ENCODE measurements at regions not wholly inside any gene's neighbourhood (a gene's known extent, or its start where the extent isn't known, plus 50 kb on each side); places are given as distances from the start of the nearest gene placed in this dataset.

DNA sequence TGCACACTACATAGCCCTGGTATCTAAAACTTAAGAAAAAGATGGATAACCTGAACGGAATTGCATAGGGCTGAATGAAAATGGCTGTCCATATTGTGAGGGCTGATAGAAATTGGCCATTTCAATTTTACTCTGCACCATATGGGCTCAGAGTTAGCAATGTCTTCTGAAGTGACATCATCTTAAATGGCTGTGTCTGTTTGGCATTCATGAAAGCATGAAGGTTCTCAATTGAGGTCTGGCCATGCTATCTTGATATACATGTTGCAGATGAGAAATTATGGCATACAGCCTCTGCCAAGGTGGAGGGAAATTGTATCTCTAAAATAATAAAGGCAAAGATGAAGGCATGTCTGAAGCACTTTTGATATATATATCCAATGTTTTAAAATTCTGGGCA is 226.0 kb upstream of the PDE3A start:
- peak; percentile 87 for ATAC-seq
- TF ChIP-seq, protein P1, sequence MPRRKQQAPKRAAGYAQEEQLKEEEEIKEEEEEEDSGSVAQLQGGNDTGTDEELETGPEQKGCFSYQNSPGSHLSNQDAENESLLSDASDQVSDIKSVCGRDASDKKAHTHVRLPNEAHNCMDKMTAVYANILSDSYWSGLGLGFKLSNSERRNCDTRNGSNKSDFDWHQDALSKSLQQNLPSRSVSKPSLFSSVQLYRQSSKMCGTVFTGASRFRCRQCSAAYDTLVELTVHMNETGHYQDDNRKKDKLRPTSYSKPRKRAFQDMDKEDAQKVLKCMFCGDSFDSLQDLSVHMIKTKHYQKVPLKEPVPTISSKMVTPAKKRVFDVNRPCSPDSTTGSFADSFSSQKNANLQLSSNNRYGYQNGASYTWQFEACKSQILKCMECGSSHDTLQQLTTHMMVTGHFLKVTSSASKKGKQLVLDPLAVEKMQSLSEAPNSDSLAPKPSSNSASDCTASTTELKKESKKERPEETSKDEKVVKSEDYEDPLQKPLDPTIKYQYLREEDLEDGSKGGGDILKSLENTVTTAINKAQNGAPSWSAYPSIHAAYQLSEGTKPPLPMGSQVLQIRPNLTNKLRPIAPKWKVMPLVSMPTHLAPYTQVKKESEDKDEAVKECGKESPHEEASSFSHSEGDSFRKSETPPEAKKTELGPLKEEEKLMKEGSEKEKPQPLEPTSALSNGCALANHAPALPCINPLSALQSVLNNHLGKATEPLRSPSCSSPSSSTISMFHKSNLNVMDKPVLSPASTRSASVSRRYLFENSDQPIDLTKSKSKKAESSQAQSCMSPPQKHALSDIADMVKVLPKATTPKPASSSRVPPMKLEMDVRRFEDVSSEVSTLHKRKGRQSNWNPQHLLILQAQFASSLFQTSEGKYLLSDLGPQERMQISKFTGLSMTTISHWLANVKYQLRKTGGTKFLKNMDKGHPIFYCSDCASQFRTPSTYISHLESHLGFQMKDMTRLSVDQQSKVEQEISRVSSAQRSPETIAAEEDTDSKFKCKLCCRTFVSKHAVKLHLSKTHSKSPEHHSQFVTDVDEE (CRISPR knock-in tag; IDR thresholded peaks at IDR 0.05) = 0 out of 2 replicates have a peak, but pooled peaks have one; percentile 21
- no peak for TF ChIP-seq ZFP30 (CRISPR knock-in tag; IDR thresholded peaks at IDR 0.05)

DNA sequence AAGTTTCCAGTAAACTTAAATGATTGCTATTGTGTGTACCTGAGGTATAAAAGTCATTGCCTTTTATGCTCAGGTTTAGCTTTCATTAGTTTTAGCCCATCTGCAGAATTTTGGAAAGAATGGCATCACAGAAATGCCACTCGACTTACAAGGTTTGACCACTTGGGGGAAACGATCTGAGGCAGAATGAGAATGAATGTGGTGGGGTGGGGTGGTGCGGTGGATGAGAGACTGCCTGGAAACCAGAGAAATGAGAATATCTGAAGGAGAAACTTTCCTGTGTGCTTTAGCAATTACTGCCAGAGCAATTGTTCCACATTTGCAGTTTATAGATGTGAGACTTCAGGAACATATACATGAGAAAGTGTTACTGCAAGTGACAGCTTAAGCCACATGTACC is 225.4 kb upstream of the PDE3A start:
- TF ChIP-seq ZFP3 (CRISPR knock-in tag; IDR thresholded peaks at IDR 0.05) (no peak), RARB (CRISPR knock-in tag; IDR thresholded peaks at IDR 0.05) (no peak), SNAI2 (CRISPR knock-in tag; IDR thresholded peaks at IDR 0.05) (no peak), ARNTL (CRISPR knock-in tag; IDR thresholded peaks at IDR 0.05; ENCODE audit: borderline replicate concordance, low read depth) (no peak), ZNF70 (CRISPR knock-in tag; IDR thresholded peaks at IDR 0.05) (no peak), ZNF565 (CRISPR knock-in tag; conservative IDR thresholded peaks at IDR 0.05; ENCODE audit: low read depth) (no peak), ZFP30 (CRISPR knock-in tag; IDR thresholded peaks at IDR 0.05) (no peak), TOX (CRISPR knock-in tag; IDR thresholded peaks at IDR 0.05; ENCODE audit: borderline replicate concordance) (no peak), ZNF8 (CRISPR knock-in tag; IDR thresholded peaks at IDR 0.05) (no peak), GLIS3 (CRISPR knock-in tag; IDR thresholded peaks at IDR 0.05) (no peak), OSR1 (CRISPR knock-in tag; IDR thresholded peaks at IDR 0.05) (no peak), ZC3H10 (CRISPR knock-in tag; IDR thresholded peaks at IDR 0.05) (no peak), CSDC2 (CRISPR knock-in tag; IDR thresholded peaks at IDR 0.05) (no peak), TCF4 (CRISPR knock-in tag; IDR thresholded peaks at IDR 0.05; ENCODE audit: borderline replicate concordance) (no peak), BACH2 (CRISPR knock-in tag; IDR thresholded peaks at IDR 0.05; ENCODE audit: borderline replicate concordance) (no peak)
- TF ChIP-seq, protein P2, sequence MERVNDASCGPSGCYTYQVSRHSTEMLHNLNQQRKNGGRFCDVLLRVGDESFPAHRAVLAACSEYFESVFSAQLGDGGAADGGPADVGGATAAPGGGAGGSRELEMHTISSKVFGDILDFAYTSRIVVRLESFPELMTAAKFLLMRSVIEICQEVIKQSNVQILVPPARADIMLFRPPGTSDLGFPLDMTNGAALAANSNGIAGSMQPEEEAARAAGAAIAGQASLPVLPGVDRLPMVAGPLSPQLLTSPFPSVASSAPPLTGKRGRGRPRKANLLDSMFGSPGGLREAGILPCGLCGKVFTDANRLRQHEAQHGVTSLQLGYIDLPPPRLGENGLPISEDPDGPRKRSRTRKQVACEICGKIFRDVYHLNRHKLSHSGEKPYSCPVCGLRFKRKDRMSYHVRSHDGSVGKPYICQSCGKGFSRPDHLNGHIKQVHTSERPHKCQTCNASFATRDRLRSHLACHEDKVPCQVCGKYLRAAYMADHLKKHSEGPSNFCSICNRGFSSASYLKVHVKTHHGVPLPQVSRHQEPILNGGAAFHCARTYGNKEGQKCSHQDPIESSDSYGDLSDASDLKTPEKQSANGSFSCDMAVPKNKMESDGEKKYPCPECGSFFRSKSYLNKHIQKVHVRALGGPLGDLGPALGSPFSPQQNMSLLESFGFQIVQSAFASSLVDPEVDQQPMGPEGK (CRISPR knock-in tag; IDR thresholded peaks at IDR 0.05; ENCODE audit: borderline replicate concordance) = no peak
- TF ChIP-seq, protein P3, sequence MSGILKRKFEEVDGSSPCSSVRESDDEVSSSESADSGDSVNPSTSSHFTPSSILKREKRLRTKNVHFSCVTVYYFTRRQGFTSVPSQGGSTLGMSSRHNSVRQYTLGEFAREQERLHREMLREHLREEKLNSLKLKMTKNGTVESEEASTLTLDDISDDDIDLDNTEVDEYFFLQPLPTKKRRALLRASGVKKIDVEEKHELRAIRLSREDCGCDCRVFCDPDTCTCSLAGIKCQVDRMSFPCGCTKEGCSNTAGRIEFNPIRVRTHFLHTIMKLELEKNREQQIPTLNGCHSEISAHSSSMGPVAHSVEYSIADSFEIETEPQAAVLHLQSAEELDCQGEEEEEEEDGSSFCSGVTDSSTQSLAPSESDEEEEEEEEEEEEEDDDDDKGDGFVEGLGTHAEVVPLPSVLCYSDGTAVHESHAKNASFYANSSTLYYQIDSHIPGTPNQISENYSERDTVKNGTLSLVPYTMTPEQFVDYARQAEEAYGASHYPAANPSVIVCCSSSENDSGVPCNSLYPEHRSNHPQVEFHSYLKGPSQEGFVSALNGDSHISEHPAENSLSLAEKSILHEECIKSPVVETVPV (CRISPR knock-in tag; IDR thresholded peaks at IDR 0.05) = no peak
- TF ChIP-seq, protein P4, sequence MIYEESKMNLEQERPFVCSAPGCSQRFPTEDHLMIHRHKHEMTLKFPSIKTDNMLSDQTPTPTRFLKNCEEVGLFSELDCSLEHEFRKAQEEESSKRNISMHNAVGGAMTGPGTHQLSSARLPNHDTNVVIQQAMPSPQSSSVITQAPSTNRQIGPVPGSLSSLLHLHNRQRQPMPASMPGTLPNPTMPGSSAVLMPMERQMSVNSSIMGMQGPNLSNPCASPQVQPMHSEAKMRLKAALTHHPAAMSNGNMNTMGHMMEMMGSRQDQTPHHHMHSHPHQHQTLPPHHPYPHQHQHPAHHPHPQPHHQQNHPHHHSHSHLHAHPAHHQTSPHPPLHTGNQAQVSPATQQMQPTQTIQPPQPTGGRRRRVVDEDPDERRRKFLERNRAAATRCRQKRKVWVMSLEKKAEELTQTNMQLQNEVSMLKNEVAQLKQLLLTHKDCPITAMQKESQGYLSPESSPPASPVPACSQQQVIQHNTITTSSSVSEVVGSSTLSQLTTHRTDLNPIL (CRISPR knock-in tag; IDR thresholded peaks at IDR 0.05; ENCODE audit: low read depth) = no peak
- peak; percentile 66 for ATAC-seq

DNA sequence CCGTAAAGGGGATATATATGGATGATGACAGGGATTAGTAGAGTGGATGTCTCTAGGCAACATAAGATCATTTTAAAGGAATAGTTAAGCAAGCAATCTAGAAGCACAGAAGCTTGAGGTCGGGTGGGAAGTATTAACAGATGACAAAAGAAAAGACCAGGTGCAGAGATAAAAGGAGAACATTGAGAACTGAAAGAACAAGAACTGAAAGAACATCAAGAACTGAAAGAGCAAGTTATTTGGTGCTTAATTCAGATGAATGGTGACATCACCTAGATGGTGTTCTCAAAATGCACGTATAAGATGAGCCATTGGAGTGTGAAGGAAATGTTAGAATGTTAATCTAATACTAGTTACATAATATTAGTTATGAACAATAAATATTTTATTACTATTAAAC is 224.0 kb upstream of the PDE3A start:
- no peak for ATAC-seq
- no peak for TF ChIP-seq ZNF565 (CRISPR knock-in tag; conservative IDR thresholded peaks at IDR 0.05; ENCODE audit: low read depth)
- TF ChIP-seq ZC3H10 (CRISPR knock-in tag; IDR thresholded peaks at IDR 0.05) = no peak
- TF ChIP-seq TOX (CRISPR knock-in tag; IDR thresholded peaks at IDR 0.05; ENCODE audit: borderline replicate concordance) = no peak
- TF ChIP-seq ESRRG (CRISPR knock-in tag; IDR thresholded peaks at IDR 0.05) = no peak
- TF ChIP-seq, protein P1 (CRISPR knock-in tag; IDR thresholded peaks at IDR 0.05) = no peak

All from SK-N-SH treated with all-trans-retinoic acid at 6 μM for 48 hours (cell line).